ENCODE measurements at regions not wholly inside any gene's neighbourhood (a gene's known extent, or its start where the extent isn't known, plus 50 kb on each side); places are given as distances from the start of the nearest gene placed in this dataset.

DNA sequence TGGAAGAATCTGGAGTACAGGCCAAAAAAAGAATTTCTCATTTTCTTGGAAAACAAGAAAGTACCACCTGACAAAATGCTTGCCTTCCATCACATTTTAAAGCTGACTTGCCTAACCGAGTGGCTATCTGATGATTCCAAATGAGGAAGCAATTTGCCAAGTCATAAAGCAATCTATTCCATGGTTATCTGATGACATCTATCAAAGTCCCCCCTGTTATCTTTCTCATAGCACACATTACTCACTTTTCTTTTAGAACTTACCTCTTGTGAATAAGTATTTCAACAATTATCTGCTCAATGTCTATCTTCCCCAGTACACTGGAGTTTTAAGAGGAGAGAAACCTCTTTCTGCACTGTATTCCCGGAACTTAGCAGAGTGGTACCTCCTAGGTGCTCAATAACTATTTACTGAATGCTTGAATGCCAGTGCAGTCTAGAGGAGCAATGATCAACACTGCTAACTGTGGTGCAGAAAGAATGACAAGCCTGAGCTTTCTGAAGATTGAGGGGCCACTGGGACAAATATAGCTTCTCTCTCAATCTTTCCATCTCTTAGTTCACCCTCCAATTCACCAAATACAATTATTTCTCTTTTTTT is 186.3 kb upstream of the ATP11B start:
- no peak overlapping the region for H2BK120ac ChIP-seq (ENCODE audit: low read depth, low read length)
- H3K36me3 ChIP-seq (ENCODE audit: control insufficient read depth in 1 of 2, insufficient read depth in 2 of 2, low read depth in 1 of 2, low read length in 2 of 2) = no peaks in the 10 kb centered on the region
- H3K4ac ChIP-seq (ENCODE audit: low read depth in 1 of 2, low read length in 2 of 2) = no peak overlapping the region
- 57% methylated on average over 2 of the region's 2 CpGs for WGBS
- no peaks in the 10 kb centered on the region for H3K27me3 ChIP-seq (ENCODE audit: control insufficient read depth in 1 of 2, insufficient read depth in 1 of 2, low read length in 2 of 2)
- no peaks in the 10 kb centered on the region for H3K9me3 ChIP-seq (ENCODE audit: control insufficient read depth, low read length)
- no peaks in the 10 kb centered on the region for H3K4me1 ChIP-seq (ENCODE audit: control insufficient read depth, insufficient read depth, low read depth, low read length)
- DNase-seq = no peak
- no peak overlapping the region for H3K4me3 ChIP-seq (ENCODE audit: insufficient read depth in 1 of 2, low read depth in 1 of 2, low read length in 2 of 2)
- no peak overlapping the region for H3K23ac ChIP-seq (ENCODE audit: low read length in 2 of 2)
- H3K14ac ChIP-seq (ENCODE audit: low read length in 2 of 2) = no peak overlapping the region
- H2BK15ac ChIP-seq (ENCODE audit: low read depth, poor library complexity, severe bottlenecking) = no peak overlapping the region
- H3K18ac ChIP-seq (ENCODE audit: low read depth in 1 of 2, low read length in 2 of 2) = no peak overlapping the region
- H3K79me1 ChIP-seq (replicated peaks; ENCODE audit: low read length, poor library complexity, severe bottlenecking) = no peaks in the 10 kb centered on the region
- no peak overlapping the region for H4K91ac ChIP-seq (ENCODE audit: low read length)
- H4K8ac ChIP-seq (ENCODE audit: low read length) = no peak overlapping the region
- H2AK5ac ChIP-seq (ENCODE audit: low read length, severe bottlenecking) = no peak overlapping the region
- H2BK12ac ChIP-seq (ENCODE audit: low read length in 2 of 2) = no peak overlapping the region
- no peak overlapping the region for H2AFZ ChIP-seq (ENCODE audit: low read depth, low read length)
- no peak overlapping the region for H3K9ac ChIP-seq (ENCODE audit: low read length)
- no peak overlapping the region for H3K27ac ChIP-seq (ENCODE audit: low read length, poor library complexity, severe bottlenecking)
- H2BK5ac ChIP-seq (ENCODE audit: low read depth, low read length, poor library complexity, severe bottlenecking) = no peak overlapping the region
- H3K4me2 ChIP-seq (ENCODE audit: low read length, poor library complexity, severe bottlenecking) = no peak overlapping the region

DNA sequence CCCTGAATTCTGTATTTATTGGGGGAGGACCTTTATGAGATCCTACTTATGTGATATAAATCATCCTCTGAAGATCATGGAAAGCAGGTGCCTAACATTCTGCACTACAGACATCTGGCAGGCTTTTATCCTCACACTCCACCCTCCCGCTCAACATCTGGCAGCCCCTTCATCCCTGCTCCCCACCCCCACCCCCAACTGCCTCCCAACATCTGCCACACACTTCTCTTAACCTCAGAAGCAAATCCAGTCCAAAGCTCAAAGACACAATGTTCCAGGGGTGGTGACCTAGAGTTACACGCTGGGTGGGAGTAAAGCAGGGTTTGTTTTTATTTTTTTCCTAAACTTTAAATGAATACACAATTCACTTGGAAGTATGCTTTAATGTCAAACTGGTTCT is 184.5 kb upstream of the ATP11B start:
- Histone ChIP-seq H3K36me3 (ENCODE audit: control insufficient read depth in 1 of 2, insufficient read depth in 2 of 2, low read depth in 1 of 2, low read length in 2 of 2) (no peaks in the 10 kb centered on the region), H3K4me3 (ENCODE audit: insufficient read depth in 1 of 2, low read depth in 1 of 2, low read length in 2 of 2) (no peak overlapping the region), H3K18ac (ENCODE audit: low read depth in 1 of 2, low read length in 2 of 2) (no peak overlapping the region), H3K23ac (ENCODE audit: low read length in 2 of 2) (no peak overlapping the region), H3K79me1 (replicated peaks; ENCODE audit: low read length, poor library complexity, severe bottlenecking) (no peaks in the 10 kb centered on the region), H4K8ac (ENCODE audit: low read length) (no peak overlapping the region), H3K14ac (ENCODE audit: low read length in 2 of 2) (no peak overlapping the region), H3K27me3 (ENCODE audit: control insufficient read depth in 1 of 2, insufficient read depth in 1 of 2, low read length in 2 of 2) (no peaks in the 10 kb centered on the region), H3K4ac (ENCODE audit: low read depth in 1 of 2, low read length in 2 of 2) (no peak overlapping the region), H2BK15ac (ENCODE audit: low read depth, poor library complexity, severe bottlenecking) (no peak overlapping the region), H3K9ac (ENCODE audit: low read length) (no peak overlapping the region), H4K91ac (ENCODE audit: low read length) (no peak overlapping the region), H3K9me3 (ENCODE audit: control insufficient read depth, low read length) (no peaks in the 10 kb centered on the region), H2BK5ac (ENCODE audit: low read depth, low read length, poor library complexity, severe bottlenecking) (no peak overlapping the region), H2AK5ac (ENCODE audit: low read length, severe bottlenecking) (no peak overlapping the region), H2BK12ac (ENCODE audit: low read length in 2 of 2) (no peak overlapping the region), H2BK120ac (ENCODE audit: low read depth, low read length) (no peak overlapping the region), H3K27ac (ENCODE audit: low read length, poor library complexity, severe bottlenecking) (no peak overlapping the region), H2AFZ (ENCODE audit: low read depth, low read length) (no peak overlapping the region), H3K4me1 (ENCODE audit: control insufficient read depth, insufficient read depth, low read depth, low read length) (no peaks in the 10 kb centered on the region), H3K4me2 (ENCODE audit: low read length, poor library complexity, severe bottlenecking) (no peak overlapping the region)
- no peak for DNase-seq
- 71% methylated on average over 1 of the region's 2 CpGs for WGBS

DNA sequence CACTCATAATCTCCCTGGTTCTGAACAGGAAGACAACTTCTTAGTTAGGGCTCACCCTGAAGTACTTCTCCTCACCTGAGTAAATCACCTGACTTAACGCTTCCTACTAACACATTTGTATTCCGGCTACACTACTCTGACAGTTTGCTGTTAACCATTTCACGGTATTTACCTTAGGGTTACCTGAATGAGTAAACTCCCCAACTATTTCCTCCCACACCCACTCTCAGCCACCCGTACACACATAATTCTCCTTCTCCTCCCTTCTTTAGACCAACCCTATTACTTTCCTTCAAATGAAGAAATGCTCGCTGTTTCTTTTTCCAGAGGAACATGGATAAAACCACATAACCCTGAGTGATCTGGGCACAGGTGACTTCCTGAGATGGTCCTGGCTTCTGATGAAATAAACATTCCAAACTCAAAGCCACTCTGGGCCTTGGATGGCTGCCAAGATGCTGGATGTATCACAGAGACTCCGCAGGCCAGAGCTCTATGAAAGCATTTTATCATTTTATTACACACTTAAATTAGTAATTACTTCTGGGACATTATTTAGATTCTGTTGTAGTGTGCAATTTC is 183.6 kb upstream of the ATP11B start:
- H2BK12ac ChIP-seq (ENCODE audit: low read length in 2 of 2) = no peak overlapping the region
- H3K9me3 ChIP-seq (ENCODE audit: control insufficient read depth, low read length) = no peaks in the 10 kb centered on the region
- H2BK120ac ChIP-seq (ENCODE audit: low read depth, low read length) = no peak overlapping the region
- no peak for DNase-seq
- H3K9ac ChIP-seq (ENCODE audit: low read length) = no peak overlapping the region
- no peaks in the 10 kb centered on the region for H3K36me3 ChIP-seq (ENCODE audit: control insufficient read depth in 1 of 2, insufficient read depth in 2 of 2, low read depth in 1 of 2, low read length in 2 of 2)
- no peak overlapping the region for H3K4me3 ChIP-seq (ENCODE audit: insufficient read depth in 1 of 2, low read depth in 1 of 2, low read length in 2 of 2)
- H4K8ac ChIP-seq (ENCODE audit: low read length) = no peak overlapping the region
- H2BK15ac ChIP-seq (ENCODE audit: low read depth, poor library complexity, severe bottlenecking) = no peak overlapping the region
- no peak overlapping the region for H4K91ac ChIP-seq (ENCODE audit: low read length)
- no peak overlapping the region for H3K18ac ChIP-seq (ENCODE audit: low read depth in 1 of 2, low read length in 2 of 2)
- no peak overlapping the region for H2AK5ac ChIP-seq (ENCODE audit: low read length, severe bottlenecking)
- H3K4me2 ChIP-seq (ENCODE audit: low read length, poor library complexity, severe bottlenecking) = no peak overlapping the region
- no peak overlapping the region for H2AFZ ChIP-seq (ENCODE audit: low read depth, low read length)
- no peak overlapping the region for H2BK5ac ChIP-seq (ENCODE audit: low read depth, low read length, poor library complexity, severe bottlenecking)
- H3K23ac ChIP-seq (ENCODE audit: low read length in 2 of 2) = no peak overlapping the region
- H3K14ac ChIP-seq (ENCODE audit: low read length in 2 of 2) = no peak overlapping the region
- H3K27me3 ChIP-seq (ENCODE audit: control insufficient read depth in 1 of 2, insufficient read depth in 1 of 2, low read length in 2 of 2) = no peaks in the 10 kb centered on the region
- no peaks in the 10 kb centered on the region for H3K79me1 ChIP-seq (replicated peaks; ENCODE audit: low read length, poor library complexity, severe bottlenecking)
- H3K27ac ChIP-seq (ENCODE audit: low read length, poor library complexity, severe bottlenecking) = no peak overlapping the region
- H3K4me1 ChIP-seq (ENCODE audit: control insufficient read depth, insufficient read depth, low read depth, low read length) = no peaks in the 10 kb centered on the region
- WGBS = 89% methylated on average over 5 of the region's 6 CpGs
- no peak overlapping the region for H3K4ac ChIP-seq (ENCODE audit: low read depth in 1 of 2, low read length in 2 of 2)

DNA sequence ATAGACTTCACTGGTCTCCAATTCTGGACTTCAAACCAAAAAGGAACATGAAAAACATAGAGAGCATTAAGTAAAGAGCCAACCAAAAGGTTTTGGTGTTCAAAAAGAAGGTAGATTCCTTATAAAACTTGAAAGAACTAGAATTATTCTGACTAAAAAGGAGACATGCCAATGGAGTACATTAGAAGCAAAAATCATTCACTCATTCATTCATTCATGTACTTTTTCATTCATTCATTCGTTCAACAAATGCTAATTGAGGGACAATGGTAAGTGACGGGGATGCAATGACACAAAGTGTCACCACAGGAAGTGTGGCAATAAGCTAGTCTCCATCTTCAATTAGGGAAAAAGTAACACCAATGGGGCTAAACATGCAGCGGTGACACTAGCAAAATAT is 181.0 kb upstream of the ATP11B start:
- Histone ChIP-seq H3K23ac (ENCODE audit: low read length in 2 of 2) (no peak overlapping the region), H2BK5ac (ENCODE audit: low read depth, low read length, poor library complexity, severe bottlenecking) (no peak overlapping the region), H3K18ac (ENCODE audit: low read depth in 1 of 2, low read length in 2 of 2) (no peak overlapping the region), H3K14ac (ENCODE audit: low read length in 2 of 2) (no peak overlapping the region), H4K91ac (ENCODE audit: low read length) (no peak overlapping the region), H3K4me3 (ENCODE audit: insufficient read depth in 1 of 2, low read depth in 1 of 2, low read length in 2 of 2) (no peak overlapping the region), H2BK15ac (ENCODE audit: low read depth, poor library complexity, severe bottlenecking) (no peak overlapping the region), H3K36me3 (ENCODE audit: control insufficient read depth in 1 of 2, insufficient read depth in 2 of 2, low read depth in 1 of 2, low read length in 2 of 2) (no peaks in the 10 kb centered on the region), H3K27ac (ENCODE audit: low read length, poor library complexity, severe bottlenecking) (no peak overlapping the region), H2AK5ac (ENCODE audit: low read length, severe bottlenecking) (no peak overlapping the region), H3K9ac (ENCODE audit: low read length) (no peak overlapping the region), H3K4me1 (ENCODE audit: control insufficient read depth, insufficient read depth, low read depth, low read length) (no peaks in the 10 kb centered on the region), H3K9me3 (ENCODE audit: control insufficient read depth, low read length) (no peaks in the 10 kb centered on the region), H2BK12ac (ENCODE audit: low read length in 2 of 2) (no peak overlapping the region), H4K8ac (ENCODE audit: low read length) (no peak overlapping the region), H3K27me3 (ENCODE audit: control insufficient read depth in 1 of 2, insufficient read depth in 1 of 2, low read length in 2 of 2) (peaks cover 5 to 6% of the 10 kb centered on the region in 2 experiments), H2AFZ (ENCODE audit: low read depth, low read length) (no peak overlapping the region), H3K4ac (ENCODE audit: low read depth in 1 of 2, low read length in 2 of 2) (no peak overlapping the region), H2BK120ac (ENCODE audit: low read depth, low read length) (no peak overlapping the region), H3K79me1 (replicated peaks; ENCODE audit: low read length, poor library complexity, severe bottlenecking) (no peaks in the 10 kb centered on the region), H3K4me2 (ENCODE audit: low read length, poor library complexity, severe bottlenecking) (no peak overlapping the region)
- no peak for DNase-seq
- WGBS = 84% methylated on average over 3 of the region's 3 CpGs
